Hepatocyte (in vitro differentiated cells): ENCODE measurements at regions not wholly inside any gene's neighbourhood (a gene's known extent, or its start where the extent isn't known, plus 50 kb on each side); places are given as distances from the start of the nearest gene placed in this dataset.

ENCODE experiments used
- DNase-seq: peaks from one replicate; pipeline ENCODE4 v3.0.0-alpha.2; 2016; ENCODE audit warnings: low spot score
- H2AFZ ChIP-seq: fragments of 200-600 bp; sonication (generic); 2 replicates; pipeline ENCODE4 v1.6.0; 2016; ENCODE audit warnings: antibody characterized with exemption, mild to moderate bottlenecking
- H3K27ac ChIP-seq: fragments of 200-600 bp; sonication (generic); 2 replicates; pipeline ENCODE4 v1.5.1; 2016; ENCODE audit warnings: mild to moderate bottlenecking
- H3K27me3 ChIP-seq: fragments of 200-600 bp; sonication (generic); 2 replicates; pipeline ENCODE4 v1.6.1; 2016
- H3K36me3 ChIP-seq: fragments of 200-600 bp; sonication (generic); replicated peaks from 2 replicates; pipeline ENCODE4 v1.5.1; 2016; ENCODE audit warnings: low read depth; ENCODE audit not compliant: insufficient read depth
- H3K4me1 ChIP-seq: fragments of 200-600 bp; sonication (generic); 2 replicates; pipeline ENCODE4 v1.5.1; 2016; ENCODE audit warnings: mild to moderate bottlenecking, moderate library complexity; ENCODE audit not compliant: insufficient read depth
- H3K4me2 ChIP-seq: fragments of 200-600 bp; sonication (generic); 2 replicates; pipeline ENCODE4 v1.6.0; 2016
- H3K4me3 ChIP-seq: fragments of 200-600 bp; sonication (generic); 2 replicates; pipeline ENCODE4 v1.5.1; 2016; ENCODE audit warnings: mild to moderate bottlenecking
- H3K79me2 ChIP-seq: fragments of 200-600 bp; sonication (generic); 2 replicates; pipeline ENCODE4 v1.6.0; 2017; ENCODE audit warnings: mild to moderate bottlenecking
- H3K9me2 ChIP-seq: fragments of 200-600 bp; sonication (generic); replicated peaks from 2 replicates; pipeline ENCODE4 v1.6.0; 2017; ENCODE audit warnings: mild to moderate bottlenecking; ENCODE audit not compliant: insufficient read depth
- H3K9me3 ChIP-seq: fragments of 200-600 bp; sonication (generic); 2 replicates; pipeline ENCODE4 v1.5.1; 2016; ENCODE audit warnings: low read depth, mild to moderate bottlenecking
- H4K20me1 ChIP-seq: fragments of 200-600 bp; sonication (generic); 2 replicates; pipeline ENCODE4 v1.6.0; 2016; ENCODE audit warnings: mild to moderate bottlenecking; ENCODE audit not compliant: insufficient read depth, poor library complexity, severe bottlenecking
- EZH2 ChIP-seq: fragments of 200-600 bp; sonication (generic); IDR thresholded peaks from 2 replicates; pipeline ENCODE4 v1.6.1; 2016; ENCODE audit warnings: antibody characterized with exemption, mild to moderate bottlenecking, borderline replicate concordance
- EZH2phosphoT487 ChIP-seq: fragments of 200-600 bp; sonication (generic); IDR thresholded peaks from one replicate; pipeline ENCODE4 v1.6.1; 2018; ENCODE audit warnings: antibody characterized with exemption, mild to moderate bottlenecking, low read depth, moderate library complexity; ENCODE audit not compliant: unreplicated experiment, severe bottlenecking
- WGBS: methylation state at CpG from one replicate; pipeline ENCODE4 v1.1.6; 2016; ENCODE audit warnings: low lambda C conversion rate; ENCODE audit errors: missing lambda C conversion rate; 5-methylcytosine and 5-hydroxymethylcytosine counted together
- TF ChIP-seq, protein P1 (sequence below): fragments of 200-600 bp; sonication (generic); IDR thresholded peaks from 2 replicates; pipeline ENCODE4 v1.5.1; 2016; ENCODE audit warnings: antibody characterized with exemption, mild to moderate bottlenecking; ENCODE audit not compliant: poor library complexity

DNA sequence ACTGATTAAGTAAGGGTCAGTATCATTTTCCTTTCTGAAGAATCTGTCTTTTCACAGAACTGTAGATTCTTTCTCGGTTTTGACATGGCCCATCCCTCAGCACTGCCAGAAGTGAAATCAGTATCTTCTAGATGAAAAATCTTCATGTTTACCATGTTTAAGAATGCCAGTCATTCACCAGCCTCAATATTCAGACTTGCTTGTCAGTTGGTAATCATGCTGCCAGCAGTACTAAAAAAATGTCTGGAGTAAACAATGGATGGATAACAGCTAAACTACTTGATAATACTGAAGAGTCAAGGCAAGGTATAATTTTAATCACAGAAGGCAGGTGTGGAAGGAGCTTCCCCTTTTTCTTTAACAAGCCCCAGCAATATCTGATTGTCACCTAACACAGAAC, 306.8 kb upstream of the DMAC1 start:
- WGBS, result 83% methylated on average over 1 of the region's 1 CpG
- H3K4me1 ChIP-seq, result no peaks in the 10 kb centered on the region
- H3K36me3 ChIP-seq, result no peaks in the 10 kb centered on the region
- H3K9me3 ChIP-seq, result no peaks in the 10 kb centered on the region
- no peak for DNase-seq
- no peaks in the 10 kb centered on the region for H3K27me3 ChIP-seq
- no peak overlapping the region for H3K4me3 ChIP-seq
- H3K4me2 ChIP-seq, result no peak overlapping the region
- no peak overlapping the region for H2AFZ ChIP-seq
- no peaks in the 10 kb centered on the region for H4K20me1 ChIP-seq
- no peak overlapping the region for H3K27ac ChIP-seq
- TF ChIP-seq EZH2phosphoT487 (no peak), EZH2 (no peak)
- TF ChIP-seq, protein P1, sequence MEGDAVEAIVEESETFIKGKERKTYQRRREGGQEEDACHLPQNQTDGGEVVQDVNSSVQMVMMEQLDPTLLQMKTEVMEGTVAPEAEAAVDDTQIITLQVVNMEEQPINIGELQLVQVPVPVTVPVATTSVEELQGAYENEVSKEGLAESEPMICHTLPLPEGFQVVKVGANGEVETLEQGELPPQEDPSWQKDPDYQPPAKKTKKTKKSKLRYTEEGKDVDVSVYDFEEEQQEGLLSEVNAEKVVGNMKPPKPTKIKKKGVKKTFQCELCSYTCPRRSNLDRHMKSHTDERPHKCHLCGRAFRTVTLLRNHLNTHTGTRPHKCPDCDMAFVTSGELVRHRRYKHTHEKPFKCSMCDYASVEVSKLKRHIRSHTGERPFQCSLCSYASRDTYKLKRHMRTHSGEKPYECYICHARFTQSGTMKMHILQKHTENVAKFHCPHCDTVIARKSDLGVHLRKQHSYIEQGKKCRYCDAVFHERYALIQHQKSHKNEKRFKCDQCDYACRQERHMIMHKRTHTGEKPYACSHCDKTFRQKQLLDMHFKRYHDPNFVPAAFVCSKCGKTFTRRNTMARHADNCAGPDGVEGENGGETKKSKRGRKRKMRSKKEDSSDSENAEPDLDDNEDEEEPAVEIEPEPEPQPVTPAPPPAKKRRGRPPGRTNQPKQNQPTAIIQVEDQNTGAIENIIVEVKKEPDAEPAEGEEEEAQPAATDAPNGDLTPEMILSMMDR, result no peak
- no peaks in the 10 kb centered on the region for H3K9me2 ChIP-seq
- no peaks in the 10 kb centered on the region for H3K79me2 ChIP-seq

DNA sequence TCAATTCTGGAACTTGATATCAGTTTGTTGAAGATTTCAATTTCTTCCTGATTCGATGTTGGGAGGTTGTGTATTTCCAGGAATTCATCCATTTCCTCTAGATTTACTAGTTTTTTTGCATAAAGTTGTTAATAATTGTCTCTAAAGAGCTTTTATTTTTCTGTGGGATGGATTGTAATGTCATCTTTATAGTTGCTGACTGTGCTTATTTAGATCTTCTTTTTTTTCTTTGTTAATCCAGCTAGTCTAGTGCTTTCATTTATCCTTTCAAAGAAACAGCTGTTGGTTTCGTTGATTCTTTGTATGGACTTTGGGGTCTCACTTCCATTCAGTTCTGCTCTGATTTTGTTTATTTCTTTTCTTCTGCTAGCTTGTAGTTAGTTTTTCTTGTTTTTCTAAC, 302.0 kb upstream of the DMAC1 start:
- H3K27ac ChIP-seq, result peak overlapping the region; percentile 17
- 76% methylated on average over 2 of the region's 2 CpGs for WGBS
- H4K20me1 ChIP-seq, result no peaks in the 10 kb centered on the region
- no peaks in the 10 kb centered on the region for H3K4me1 ChIP-seq
- H3K9me3 ChIP-seq, result no peaks in the 10 kb centered on the region
- H3K36me3 ChIP-seq, result no peaks in the 10 kb centered on the region
- no peaks in the 10 kb centered on the region for H3K27me3 ChIP-seq
- H3K4me3 ChIP-seq, result no peak overlapping the region
- no peak overlapping the region for H3K4me2 ChIP-seq
- no peak for DNase-seq
- TF ChIP-seq EZH2phosphoT487, result no peak
- no peak for TF ChIP-seq EZH2
- TF ChIP-seq, protein P1, result no peak
- H3K9me2 ChIP-seq, result no peaks in the 10 kb centered on the region
- H3K79me2 ChIP-seq, result no peaks in the 10 kb centered on the region
- no peak overlapping the region for H2AFZ ChIP-seq

DNA sequence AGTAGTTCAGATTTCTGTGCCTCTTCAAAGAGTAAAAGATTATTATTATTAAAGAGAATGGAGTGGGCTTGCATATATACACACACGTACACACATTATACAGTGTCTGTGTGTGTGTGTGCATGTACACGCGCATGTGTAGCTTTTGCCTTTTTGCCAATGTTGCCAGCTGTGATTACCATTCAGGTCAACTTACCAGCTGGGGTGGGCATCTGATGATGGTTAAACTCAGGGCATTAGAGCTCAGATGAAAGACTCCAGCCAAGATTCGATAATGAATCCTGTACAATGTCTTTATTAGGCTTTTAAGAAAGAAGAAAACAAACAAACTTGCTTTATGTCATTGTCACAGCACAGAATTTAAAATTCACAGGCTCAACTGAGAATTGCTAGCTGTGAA, 296.5 kb upstream of the DMAC1 start:
- Histone ChIP-seq H3K36me3 (no peaks in the 10 kb centered on the region), H3K27ac (no peak overlapping the region), H3K4me3 (no peak overlapping the region), H3K9me3 (no peaks in the 10 kb centered on the region), H3K4me1 (no peaks in the 10 kb centered on the region), H3K9me2 (no peaks in the 10 kb centered on the region), H4K20me1 (no peaks in the 10 kb centered on the region), H2AFZ (no peak overlapping the region), H3K4me2 (no peak overlapping the region), H3K79me2 (no peaks in the 10 kb centered on the region), H3K27me3 (no peaks in the 10 kb centered on the region)
- DNase-seq, result no peak
- no peak for TF ChIP-seq EZH2
- no peak for TF ChIP-seq EZH2phosphoT487
- TF ChIP-seq, protein P1, result no peak
- WGBS, result 94% methylated on average over 4 of the region's 4 CpGs

DNA sequence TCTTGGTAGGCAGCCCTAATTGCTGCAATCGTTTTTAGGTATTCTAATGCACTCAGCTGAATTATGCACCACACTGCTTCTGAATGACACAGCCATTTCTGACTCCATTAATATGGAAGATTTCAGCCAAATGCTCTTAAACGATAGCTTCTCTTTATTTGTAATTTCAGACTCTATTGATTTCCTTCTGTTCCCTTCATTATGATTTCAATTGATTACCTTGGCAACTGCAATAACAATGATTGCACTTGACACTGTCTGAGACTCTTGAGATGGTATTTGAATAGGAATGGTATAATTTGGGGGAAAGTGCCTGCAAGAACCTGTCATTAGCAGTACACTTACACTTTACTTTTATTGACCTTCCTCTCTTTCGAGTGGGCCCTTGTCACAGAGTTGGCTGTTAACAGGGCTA, 296.1 kb upstream of the DMAC1 start:
- Histone ChIP-seq H3K4me1 (no peaks in the 10 kb centered on the region), H3K9me3 (no peaks in the 10 kb centered on the region), H4K20me1 (no peaks in the 10 kb centered on the region), H3K36me3 (no peaks in the 10 kb centered on the region), H3K4me3 (no peak overlapping the region), H3K9me2 (no peaks in the 10 kb centered on the region), H3K27me3 (no peaks in the 10 kb centered on the region), H3K4me2 (no peak overlapping the region), H3K27ac (no peak overlapping the region), H2AFZ (no peak overlapping the region), H3K79me2 (no peaks in the 10 kb centered on the region)
- TF ChIP-seq, protein P1, result no peak
- TF ChIP-seq EZH2 (no peak), EZH2phosphoT487 (no peak)
- 81% methylated on average over 3 of the region's 3 CpGs for WGBS
- no peak for DNase-seq
